ENCODE measurements at regions not wholly inside any gene's neighbourhood (a gene's known extent, or its start where the extent isn't known, plus 50 kb on each side); places are given as distances from the start of the nearest gene placed in this dataset.

- TF ChIP-seq POLR2AphosphoS5 (IDR thresholded peaks at IDR 0.05; ENCODE audit: low read depth) (no peak), CTCF (conservative IDR thresholded peaks at IDR 0.05; ENCODE audit: low read depth in 2 of 2) (no peak), ZNF114 (CRISPR knock-in tag; IDR thresholded peaks at IDR 0.05) (no peak), ZNF331 (CRISPR knock-in tag; IDR thresholded peaks at IDR 0.05; ENCODE audit: low read depth) (no peak), EZH2 (IDR thresholded peaks at IDR 0.05; ENCODE audit: low read depth, unreplicated experiment) (no peak), CREB1 (CRISPR knock-in tag; IDR thresholded peaks at IDR 0.05; ENCODE audit: low read depth) (no peak), EZH2phosphoT487 (IDR thresholded peaks at IDR 0.05; ENCODE audit: unreplicated experiment) (no peak), ETS1 (IDR thresholded peaks at IDR 0.05) (no peak), STAT1 (IDR thresholded peaks at IDR 0.05; ENCODE audit: unreplicated experiment) (no peak), NANOG (IDR thresholded peaks at IDR 0.05; ENCODE audit: borderline replicate concordance) (no peak), JUNB (IDR thresholded peaks at IDR 0.05; ENCODE audit: unreplicated experiment) (no peak), ZNF462 (CRISPR knock-in tag; IDR thresholded peaks at IDR 0.05) (no peak)
- TF ChIP-seq, protein P1, sequence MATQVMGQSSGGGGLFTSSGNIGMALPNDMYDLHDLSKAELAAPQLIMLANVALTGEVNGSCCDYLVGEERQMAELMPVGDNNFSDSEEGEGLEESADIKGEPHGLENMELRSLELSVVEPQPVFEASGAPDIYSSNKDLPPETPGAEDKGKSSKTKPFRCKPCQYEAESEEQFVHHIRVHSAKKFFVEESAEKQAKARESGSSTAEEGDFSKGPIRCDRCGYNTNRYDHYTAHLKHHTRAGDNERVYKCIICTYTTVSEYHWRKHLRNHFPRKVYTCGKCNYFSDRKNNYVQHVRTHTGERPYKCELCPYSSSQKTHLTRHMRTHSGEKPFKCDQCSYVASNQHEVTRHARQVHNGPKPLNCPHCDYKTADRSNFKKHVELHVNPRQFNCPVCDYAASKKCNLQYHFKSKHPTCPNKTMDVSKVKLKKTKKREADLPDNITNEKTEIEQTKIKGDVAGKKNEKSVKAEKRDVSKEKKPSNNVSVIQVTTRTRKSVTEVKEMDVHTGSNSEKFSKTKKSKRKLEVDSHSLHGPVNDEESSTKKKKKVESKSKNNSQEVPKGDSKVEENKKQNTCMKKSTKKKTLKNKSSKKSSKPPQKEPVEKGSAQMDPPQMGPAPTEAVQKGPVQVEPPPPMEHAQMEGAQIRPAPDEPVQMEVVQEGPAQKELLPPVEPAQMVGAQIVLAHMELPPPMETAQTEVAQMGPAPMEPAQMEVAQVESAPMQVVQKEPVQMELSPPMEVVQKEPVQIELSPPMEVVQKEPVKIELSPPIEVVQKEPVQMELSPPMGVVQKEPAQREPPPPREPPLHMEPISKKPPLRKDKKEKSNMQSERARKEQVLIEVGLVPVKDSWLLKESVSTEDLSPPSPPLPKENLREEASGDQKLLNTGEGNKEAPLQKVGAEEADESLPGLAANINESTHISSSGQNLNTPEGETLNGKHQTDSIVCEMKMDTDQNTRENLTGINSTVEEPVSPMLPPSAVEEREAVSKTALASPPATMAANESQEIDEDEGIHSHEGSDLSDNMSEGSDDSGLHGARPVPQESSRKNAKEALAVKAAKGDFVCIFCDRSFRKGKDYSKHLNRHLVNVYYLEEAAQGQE (IDR thresholded peaks at IDR 0.05; ENCODE audit: unreplicated experiment) = no peak
These were observed 66.0 kb upstream of the HDAC4 start for GRCh38 chr2:239466755-239467271.
